OCI-LY3 (cell line): ENCODE measurements at regions not wholly inside any gene's neighbourhood (a gene's known extent, or its start where the extent isn't known, plus 50 kb on each side); places are given as distances from the start of the nearest gene placed in this dataset.

Experiments
- H2AFZ ChIP-seq: fragments of 200-600, 300-600 bp; shearing (Covaris generic); 2 replicates; pipeline ENCODE4 v1.6.0; 2014; ENCODE audit warnings: antibody characterized with exemption, low read depth, low read length
- H3K27ac ChIP-seq: fragments of 200-600, 300-600 bp; sonication (generic); 2 replicates; pipeline ENCODE4 v1.5.1; 2014; ENCODE audit warnings: mild to moderate bottlenecking, low read length, moderate library complexity, mixed read lengths
- H3K27me3 ChIP-seq: fragments of 200-600, 300-600 bp; sonication (generic); 2 replicates; pipeline ENCODE4 v1.6.1; 2014; ENCODE audit warnings: low read depth, low read length, mixed read lengths
- H3K36me3 ChIP-seq: fragments of 200-600, 300-600 bp; sonication (generic); replicated peaks from 2 replicates; pipeline ENCODE3; 2014; ENCODE audit warnings: low read depth, low read length, mixed read lengths
- H3K4me1 ChIP-seq: fragments of 300-600, 200-600 bp; sonication (generic); 2 replicates; pipeline ENCODE4 v1.6.1; 2014; ENCODE audit warnings: low read length, mixed read lengths
- H3K4me2 ChIP-seq: fragments of 200-600, 300-600 bp; sonication (generic); 2 replicates; pipeline ENCODE4 v1.6.1; 2014; ENCODE audit warnings: low read length, mixed read lengths
- H3K4me3 ChIP-seq: fragments of 300-600, 200-600 bp; sonication (generic); 2 replicates; pipeline ENCODE4 v1.5.1; 2014; ENCODE audit warnings: antibody characterized with exemption, mild to moderate bottlenecking, low read length, moderate library complexity
- H3K79me2 ChIP-seq: fragments of 300-600, 200-600 bp; shearing (Covaris generic); 2 replicates; pipeline ENCODE4 v1.6.1; 2014; ENCODE audit warnings: mild to moderate bottlenecking, low read length, mixed read lengths
- H3K9ac ChIP-seq: fragments of 300-600, 200-600 bp; shearing (Covaris generic); 2 replicates; pipeline ENCODE4 v1.6.0; 2014; ENCODE audit warnings: mild to moderate bottlenecking, low read length, moderate library complexity
- H3K9me3 ChIP-seq: fragments of 200-600, 300-600 bp; shearing (Covaris generic); 2 replicates; pipeline ENCODE4 v1.6.1; 2014; ENCODE audit warnings: low read length, mixed read lengths; ENCODE audit not compliant: insufficient read depth
- H4K20me1 ChIP-seq: fragments of 200-600, 300-600 bp; sonication (generic); 2 replicates; pipeline ENCODE4 v1.6.1; 2016; ENCODE audit warnings: low read length, mixed read lengths; ENCODE audit not compliant: insufficient read depth
- CTCF ChIP-seq: fragments of 200-600, 300-600 bp; sonication (generic); IDR thresholded peaks from 2 replicates; pipeline ENCODE4 v1.5.1; 2014; ENCODE audit warnings: antibody characterized with exemption, low read length, low read depth
- EZH2phosphoT487 ChIP-seq: fragments of 200-600 bp; shearing (Covaris generic); IDR thresholded peaks from 2 replicates; pipeline ENCODE4 v1.6.1; 2018; ENCODE audit warnings: antibody characterized with exemption, mixed run types, low read depth

- H3K4me2 ChIP-seq = no peak overlapping the region
- no peaks in the 10 kb centered on the region for H4K20me1 ChIP-seq
- no peak overlapping the region for H3K27ac ChIP-seq
- H3K4me1 ChIP-seq = no peaks in the 10 kb centered on the region
- TF ChIP-seq CTCF (no peak), EZH2phosphoT487 (no peak)
- H3K27me3 ChIP-seq = no peaks in the 10 kb centered on the region
- no peak overlapping the region for H3K9ac ChIP-seq
- peaks cover 6% of the 10 kb centered on the region for H3K36me3 ChIP-seq
- peaks cover 7% of the 10 kb centered on the region; the same call in 1 of the 2 replicates for H3K9me3 ChIP-seq
- no peak overlapping the region for H2AFZ ChIP-seq
- H3K79me2 ChIP-seq = no peaks in the 10 kb centered on the region
- no peak overlapping the region for H3K4me3 ChIP-seq
Observed at GRCh38 chr3:31263897-31264296, 268.8 kb upstream of the STT3B start.

GRCh38 chr3:31265646-31266428 is 266.9 kb upstream of the STT3B start:
- no peaks in the 10 kb centered on the region for H4K20me1 ChIP-seq
- H2AFZ ChIP-seq = no peak overlapping the region
- TF ChIP-seq EZH2phosphoT487 = no peak
- no peaks in the 10 kb centered on the region for H3K36me3 ChIP-seq
- H3K4me3 ChIP-seq = no peak overlapping the region
- H3K79me2 ChIP-seq = no peaks in the 10 kb centered on the region
- H3K9ac ChIP-seq = no peak overlapping the region
- no peak overlapping the region for H3K27ac ChIP-seq
- H3K4me1 ChIP-seq = no peaks in the 10 kb centered on the region
- H3K4me2 ChIP-seq = no peak overlapping the region
- H3K9me3 ChIP-seq = no peaks in the 10 kb centered on the region; the same call in 1 of the 2 replicates
- H3K27me3 ChIP-seq = no peaks in the 10 kb centered on the region

- Histone ChIP-seq H2AFZ (no peak overlapping the region), H3K9ac (no peak overlapping the region), H3K9me3 (no peaks in the 10 kb centered on the region)
Observed at GRCh38 chr3:31268868-31269267, 263.9 kb upstream of the STT3B start.

GRCh38 chr3:31270010-31270409 is 262.7 kb upstream of the STT3B start:
- H3K9ac ChIP-seq = no peak overlapping the region
- no peak for TF ChIP-seq CTCF
- no peak for TF ChIP-seq EZH2phosphoT487
- no peaks in the 10 kb centered on the region for H3K9me3 ChIP-seq

More at GRCh38 chr3:31268868-31269267, 263.9 kb upstream of the STT3B start:
- Histone ChIP-seq H3K4me3 (no peak overlapping the region), H3K4me2 (no peak overlapping the region), H3K36me3 (no peaks in the 10 kb centered on the region), H3K27ac (no peak overlapping the region), H3K79me2 (no peaks in the 10 kb centered on the region), H3K4me1 (no peaks in the 10 kb centered on the region), H3K27me3 (no peaks in the 10 kb centered on the region), H4K20me1 (no peaks in the 10 kb centered on the region)
- no peak for TF ChIP-seq CTCF
- no peak for TF ChIP-seq EZH2phosphoT487

More at GRCh38 chr3:31270010-31270409, 262.7 kb upstream of the STT3B start:
- no peak overlapping the region for H3K4me3 ChIP-seq
- H4K20me1 ChIP-seq = no peaks in the 10 kb centered on the region
- H3K36me3 ChIP-seq = no peaks in the 10 kb centered on the region
- no peak overlapping the region for H2AFZ ChIP-seq
- H3K4me1 ChIP-seq = no peaks in the 10 kb centered on the region
- no peak overlapping the region for H3K4me2 ChIP-seq
- H3K27ac ChIP-seq = no peak overlapping the region
- H3K27me3 ChIP-seq = no peaks in the 10 kb centered on the region
- H3K79me2 ChIP-seq = no peaks in the 10 kb centered on the region
